RWPE2 (cell line): ENCODE measurements at regions not wholly inside any gene's neighbourhood (a gene's known extent, or its start where the extent isn't known, plus 50 kb on each side); places are given as distances from the start of the nearest gene placed in this dataset.
"Not testable (repeated sequence)": the region's sequence is repeated elsewhere in the genome, so short reads cannot be mapped to it uniquely, and the experiment has no call there.

Experiments used
- ATAC-seq: fragments of 200-7000 bp; cut with Tn5 transposase; 3 replicates; pipeline ENCODE4 v1.9.1; 2021; ENCODE audit warnings: low read depth
- DNase-seq: peaks from one replicate; pipeline ENCODE4 v3.0.0-alpha.2; 2020; ENCODE audit warnings: low spot score
- H3K27ac ChIP-seq: fragments of 450-650 bp; 2 replicates; pipeline ENCODE4 v1.5.1; 2017; ENCODE audit warnings: mild to moderate bottlenecking; ENCODE audit not compliant: poor library complexity, severe bottlenecking
- H3K27me3 ChIP-seq: fragments of 250-450 bp; sonication (Bioruptor Pico); 2 replicates; pipeline ENCODE4 v1.5.1; 2021; ENCODE audit warnings: mild to moderate bottlenecking, moderate library complexity; ENCODE audit not compliant: insufficient read depth, poor library complexity, severe bottlenecking
- H3K36me3 ChIP-seq: fragments of 250-450 bp; sonication (Bioruptor Pico); 2 replicates; pipeline ENCODE4 v1.5.1; 2020; ENCODE audit warnings: low read depth, mild to moderate bottlenecking, moderate library complexity
- H3K4me1 ChIP-seq: fragments of 250-450 bp; sonication (Bioruptor Pico); 2 replicates; pipeline ENCODE4 v1.5.1; 2021; ENCODE audit warnings: mild to moderate bottlenecking, moderate library complexity; ENCODE audit not compliant: insufficient read depth, poor library complexity, severe bottlenecking
- H3K4me3 ChIP-seq: fragments of 250-450 bp; sonication (Bioruptor Pico); 2 replicates; pipeline ENCODE4 v1.5.1; 2021; ENCODE audit warnings: mild to moderate bottlenecking, moderate library complexity; ENCODE audit not compliant: severe bottlenecking
- H3K9me3 ChIP-seq: fragments of 250-450 bp; sonication (Bioruptor Pico); 2 replicates; pipeline ENCODE4 v1.5.1; 2021; ENCODE audit warnings: mild to moderate bottlenecking, moderate library complexity; ENCODE audit not compliant: severe bottlenecking
- TF ChIP-seq, protein P1 (sequence below): fragments of 450-650 bp; IDR thresholded peaks from one replicate; pipeline ENCODE4 v1.5.1; 2017; ENCODE audit warnings: mild to moderate bottlenecking, moderate library complexity; ENCODE audit not compliant: poor library complexity, severe bottlenecking

DNA sequence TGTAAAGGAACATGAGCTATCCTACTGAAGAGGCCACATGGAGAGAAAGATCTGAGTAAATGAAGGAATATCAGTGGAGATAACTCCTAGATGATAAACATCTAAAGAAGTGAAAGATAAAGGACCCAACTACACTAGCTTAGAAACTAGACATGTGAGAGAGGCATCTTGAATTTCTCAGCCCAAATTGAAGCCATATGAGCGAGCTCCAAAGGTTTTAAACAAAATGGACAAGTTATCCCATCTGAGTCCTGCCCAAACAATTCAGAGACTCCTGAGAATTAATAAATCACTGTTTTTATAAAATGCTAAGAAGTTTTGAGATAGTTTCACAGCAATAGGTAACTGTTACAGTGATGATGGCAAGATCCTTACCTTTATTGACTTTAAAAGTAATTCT, 438.9 kb downstream of the NAV3 start:
- DNase-seq (no peak), ATAC-seq (no peak)
- Histone ChIP-seq H3K27ac (no peak overlapping the region), H3K27me3 (no peaks in the 10 kb centered on the region), H3K4me3 (no peak overlapping the region), H3K4me1 (no peaks in the 10 kb centered on the region), H3K36me3 (no peaks in the 10 kb centered on the region), H3K9me3 (no peaks in the 10 kb centered on the region)
- TF ChIP-seq, protein P1, sequence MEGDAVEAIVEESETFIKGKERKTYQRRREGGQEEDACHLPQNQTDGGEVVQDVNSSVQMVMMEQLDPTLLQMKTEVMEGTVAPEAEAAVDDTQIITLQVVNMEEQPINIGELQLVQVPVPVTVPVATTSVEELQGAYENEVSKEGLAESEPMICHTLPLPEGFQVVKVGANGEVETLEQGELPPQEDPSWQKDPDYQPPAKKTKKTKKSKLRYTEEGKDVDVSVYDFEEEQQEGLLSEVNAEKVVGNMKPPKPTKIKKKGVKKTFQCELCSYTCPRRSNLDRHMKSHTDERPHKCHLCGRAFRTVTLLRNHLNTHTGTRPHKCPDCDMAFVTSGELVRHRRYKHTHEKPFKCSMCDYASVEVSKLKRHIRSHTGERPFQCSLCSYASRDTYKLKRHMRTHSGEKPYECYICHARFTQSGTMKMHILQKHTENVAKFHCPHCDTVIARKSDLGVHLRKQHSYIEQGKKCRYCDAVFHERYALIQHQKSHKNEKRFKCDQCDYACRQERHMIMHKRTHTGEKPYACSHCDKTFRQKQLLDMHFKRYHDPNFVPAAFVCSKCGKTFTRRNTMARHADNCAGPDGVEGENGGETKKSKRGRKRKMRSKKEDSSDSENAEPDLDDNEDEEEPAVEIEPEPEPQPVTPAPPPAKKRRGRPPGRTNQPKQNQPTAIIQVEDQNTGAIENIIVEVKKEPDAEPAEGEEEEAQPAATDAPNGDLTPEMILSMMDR = no peak

DNA sequence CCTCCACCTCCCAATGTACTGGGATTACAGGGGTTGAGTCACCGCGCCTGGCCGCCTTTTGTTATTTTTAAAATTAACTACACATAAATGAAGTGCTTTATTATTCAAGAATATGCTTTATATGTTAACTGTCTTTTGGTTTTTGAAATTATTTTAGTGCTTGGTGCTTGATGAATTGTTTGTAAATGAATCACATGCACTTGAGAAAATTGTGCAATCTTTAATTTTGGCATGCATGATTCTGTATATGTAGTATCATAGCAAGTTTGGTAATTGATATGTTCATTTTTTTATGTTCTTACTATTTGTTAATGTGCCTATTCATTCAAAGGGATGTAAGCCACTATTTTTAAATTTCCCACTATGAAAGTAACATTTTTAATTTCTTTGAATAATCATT, 440.9 kb downstream of the NAV3 start:
- no peak overlapping the region for H3K27ac ChIP-seq
- DNase-seq (no peak), ATAC-seq (no peak)
- H3K27me3 ChIP-seq = no peaks in the 10 kb centered on the region
- TF ChIP-seq, protein P1 = no peak
- H3K36me3 ChIP-seq = no peaks in the 10 kb centered on the region
- no peaks in the 10 kb centered on the region for H3K4me1 ChIP-seq
- H3K4me3 ChIP-seq = no peak overlapping the region
- H3K9me3 ChIP-seq = no peaks in the 10 kb centered on the region

DNA sequence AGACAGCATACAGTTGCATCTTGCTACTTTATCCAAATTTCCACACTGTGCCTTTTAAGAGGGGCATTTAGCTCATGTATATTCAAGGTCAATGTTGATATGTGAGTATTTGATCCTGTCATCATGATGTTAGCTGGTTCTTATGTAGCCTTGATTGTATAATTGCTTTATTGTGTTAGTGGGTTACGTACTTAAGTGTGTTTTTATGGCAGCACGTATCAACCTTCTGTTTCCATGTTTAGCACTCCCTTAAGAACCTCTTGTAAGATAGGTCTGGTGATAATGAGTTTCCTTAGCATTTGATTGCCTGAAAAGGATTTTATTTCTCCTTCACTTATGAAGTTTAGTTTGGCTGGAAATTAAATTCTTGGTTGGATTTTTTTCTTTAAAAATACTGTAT, 445.2 kb downstream of the NAV3 start:
- no peak overlapping the region for H3K4me3 ChIP-seq
- TF ChIP-seq, protein P1 = no peak
- no peaks in the 10 kb centered on the region for H3K27me3 ChIP-seq
- H3K9me3 ChIP-seq = no peaks in the 10 kb centered on the region
- DNase-seq (no peak), ATAC-seq (no peak)
- no peaks in the 10 kb centered on the region for H3K4me1 ChIP-seq
- no peaks in the 10 kb centered on the region for H3K36me3 ChIP-seq
- no peak overlapping the region for H3K27ac ChIP-seq

DNA sequence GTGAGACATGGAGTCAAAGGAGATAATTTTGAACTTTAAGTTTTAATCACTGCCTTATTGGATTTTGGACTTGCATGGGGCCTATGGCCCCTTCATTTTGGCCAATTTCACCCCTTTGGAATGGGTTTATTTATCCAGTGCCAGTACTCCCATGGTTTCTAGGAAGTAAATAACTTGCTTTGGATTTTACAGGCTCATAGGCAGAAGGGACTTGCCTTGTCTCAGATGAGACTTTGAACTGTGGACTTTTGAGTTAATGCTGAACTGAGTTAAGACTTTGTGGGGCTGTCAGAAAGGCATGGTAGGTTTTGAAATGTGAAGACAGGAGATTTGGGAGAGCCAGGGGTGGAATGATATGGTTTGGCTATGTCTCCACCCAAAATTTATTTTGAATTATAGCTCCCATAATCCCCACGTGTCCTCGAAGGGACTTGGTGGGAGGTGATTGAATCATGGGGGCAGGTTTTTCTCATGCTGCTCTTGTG, 448.1 kb downstream of the NAV3 start:
- H3K36me3 ChIP-seq = no peaks in the 10 kb centered on the region
- no peak overlapping the region for H3K4me3 ChIP-seq
- H3K27ac ChIP-seq = no peak overlapping the region
- ATAC-seq = no peak
- no peak for DNase-seq
- TF ChIP-seq, protein P1 = no peak
- H3K27me3 ChIP-seq = no peaks in the 10 kb centered on the region
- no peaks in the 10 kb centered on the region for H3K9me3 ChIP-seq
- no peaks in the 10 kb centered on the region for H3K4me1 ChIP-seq

DNA sequence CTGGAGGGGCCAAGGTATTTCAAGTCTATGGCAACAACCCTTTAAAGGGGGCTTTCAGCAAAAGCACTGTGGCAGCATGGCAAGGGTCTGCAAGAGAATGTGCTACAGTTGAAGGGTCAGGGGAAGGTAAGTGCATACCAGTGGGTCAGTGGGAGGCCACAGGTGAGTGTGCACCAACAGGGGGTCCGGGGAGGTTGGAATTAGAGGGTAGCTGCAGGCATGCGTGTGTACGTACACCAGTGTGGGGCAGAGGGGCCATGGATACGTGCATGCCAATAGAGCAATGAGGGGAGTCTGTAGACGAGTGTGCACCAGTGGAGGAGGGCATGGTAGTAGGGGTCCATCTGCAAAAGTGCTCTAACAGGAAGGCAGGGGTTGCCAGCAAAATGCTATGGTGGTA, 448.9 kb downstream of the NAV3 start:
- no peak for DNase-seq
- TF ChIP-seq, protein P1 = no peak
- Histone ChIP-seq H3K36me3 (no peaks in the 10 kb centered on the region), H3K9me3 (no peaks in the 10 kb centered on the region), H3K4me1 (no peaks in the 10 kb centered on the region), H3K27ac (no peak overlapping the region), H3K4me3 (no peak overlapping the region), H3K27me3 (no peaks in the 10 kb centered on the region)
- ATAC-seq = no peak

DNA sequence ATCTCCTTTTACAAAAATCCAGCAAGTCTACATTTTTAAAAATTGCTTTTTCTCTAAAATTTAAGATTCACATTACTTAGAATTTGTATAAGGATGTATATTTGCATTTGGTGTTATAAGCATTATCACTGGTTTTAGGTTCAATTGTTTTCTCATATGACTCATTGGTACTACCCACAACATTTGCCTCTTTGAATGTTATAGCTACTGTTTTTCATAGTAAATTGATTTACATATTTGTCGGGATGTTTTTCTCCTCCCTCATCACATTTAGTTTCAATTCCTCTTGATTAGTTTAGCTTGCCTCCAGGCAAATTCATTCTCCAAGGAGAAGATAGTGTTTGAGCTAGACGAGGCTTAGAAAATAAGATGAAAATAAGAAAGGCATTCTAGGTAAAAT, 450.4 kb downstream of the NAV3 start:
- not testable (repeated sequence) for H3K36me3 ChIP-seq, H3K4me3 ChIP-seq, DNase-seq, H3K27me3 ChIP-seq, ATAC-seq, H3K27ac ChIP-seq, H3K4me1 ChIP-seq, H3K9me3 ChIP-seq
